HEK293 (cell line): ENCODE measurements at regions not wholly inside any gene's neighbourhood (a gene's known extent, or its start where the extent isn't known, plus 50 kb on each side); places are given as distances from the start of the nearest gene placed in this dataset.

Experiments
- EGR2 ChIP-seq: fragments of 450-650 bp; formaldehyde crosslinking; IDR thresholded peaks from 2 replicates; pipeline ENCODE4 v1.5.1; 2016; ENCODE audit warnings: low read depth, missing biosample characterization, missing genetic modification characterization
- MYNN ChIP-seq: fragments of 450-650 bp; formaldehyde crosslinking; IDR thresholded peaks from 2 replicates; pipeline ENCODE4 v1.5.1; 2016; ENCODE audit warnings: missing biosample characterization, missing genetic modification characterization, borderline replicate concordance
- SP3 ChIP-seq: fragments of 450-650 bp; formaldehyde crosslinking; IDR thresholded peaks from 2 replicates; pipeline ENCODE4 v1.5.1; 2016; ENCODE audit warnings: missing biosample characterization, missing genetic modification characterization
- ZNF792 ChIP-seq: fragments of 450-650 bp; formaldehyde crosslinking; IDR thresholded peaks from 2 replicates; pipeline ENCODE4 v1.5.1; 2016; ENCODE audit warnings: missing biosample characterization, missing genetic modification characterization
- ZNF830 ChIP-seq: fragments of 450-650 bp; IDR thresholded peaks from 2 replicates; pipeline ENCODE4 v1.5.0; 2018; ENCODE audit warnings: missing biosample characterization, missing genetic modification characterization, low read depth, mild to moderate bottlenecking, moderate library complexity
- TF ChIP-seq, protein P1 (sequence below): fragments of 450-650 bp; formaldehyde crosslinking; IDR thresholded peaks from 2 replicates; pipeline ENCODE4 v1.5.1; 2016; ENCODE audit warnings: missing biosample characterization, missing genetic modification characterization
- TF ChIP-seq, protein P2 (sequence below): fragments of 450-650 bp; formaldehyde crosslinking; IDR thresholded peaks from 2 replicates; pipeline ENCODE4 v1.5.1; 2016; ENCODE audit warnings: missing biosample characterization, missing genetic modification characterization

DNA sequence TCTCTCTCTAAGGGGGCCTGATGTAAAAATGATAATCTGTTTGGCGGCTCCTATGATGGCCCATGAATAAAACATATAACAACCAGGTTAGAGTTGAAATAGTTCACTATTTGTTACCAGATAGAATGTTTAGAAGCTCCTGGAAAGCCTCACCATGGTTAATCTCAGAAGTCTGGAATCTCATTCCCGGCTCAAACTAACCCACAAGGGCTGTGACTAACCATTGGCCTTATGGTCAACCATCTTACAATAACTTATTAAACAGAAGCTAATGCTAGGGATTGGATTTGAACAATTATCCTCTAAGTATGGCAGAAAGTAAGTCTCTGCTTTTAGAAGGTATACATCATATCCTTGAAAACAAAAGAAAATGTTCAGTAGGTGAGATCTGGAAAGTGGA, 134.1 kb upstream of the ADGRL2 start:
- TF ChIP-seq, protein P1, sequence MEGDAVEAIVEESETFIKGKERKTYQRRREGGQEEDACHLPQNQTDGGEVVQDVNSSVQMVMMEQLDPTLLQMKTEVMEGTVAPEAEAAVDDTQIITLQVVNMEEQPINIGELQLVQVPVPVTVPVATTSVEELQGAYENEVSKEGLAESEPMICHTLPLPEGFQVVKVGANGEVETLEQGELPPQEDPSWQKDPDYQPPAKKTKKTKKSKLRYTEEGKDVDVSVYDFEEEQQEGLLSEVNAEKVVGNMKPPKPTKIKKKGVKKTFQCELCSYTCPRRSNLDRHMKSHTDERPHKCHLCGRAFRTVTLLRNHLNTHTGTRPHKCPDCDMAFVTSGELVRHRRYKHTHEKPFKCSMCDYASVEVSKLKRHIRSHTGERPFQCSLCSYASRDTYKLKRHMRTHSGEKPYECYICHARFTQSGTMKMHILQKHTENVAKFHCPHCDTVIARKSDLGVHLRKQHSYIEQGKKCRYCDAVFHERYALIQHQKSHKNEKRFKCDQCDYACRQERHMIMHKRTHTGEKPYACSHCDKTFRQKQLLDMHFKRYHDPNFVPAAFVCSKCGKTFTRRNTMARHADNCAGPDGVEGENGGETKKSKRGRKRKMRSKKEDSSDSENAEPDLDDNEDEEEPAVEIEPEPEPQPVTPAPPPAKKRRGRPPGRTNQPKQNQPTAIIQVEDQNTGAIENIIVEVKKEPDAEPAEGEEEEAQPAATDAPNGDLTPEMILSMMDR (tag by site-specific recombination): no peak
- TF ChIP-seq MYNN (tag by site-specific recombination) (no peak), SP3 (tag by site-specific recombination) (no peak), ZNF792 (tag by site-specific recombination) (no peak), EGR2 (tag by site-specific recombination) (no peak), ZNF830 (tag by site-specific recombination) (no peak)
- TF ChIP-seq, protein P2, sequence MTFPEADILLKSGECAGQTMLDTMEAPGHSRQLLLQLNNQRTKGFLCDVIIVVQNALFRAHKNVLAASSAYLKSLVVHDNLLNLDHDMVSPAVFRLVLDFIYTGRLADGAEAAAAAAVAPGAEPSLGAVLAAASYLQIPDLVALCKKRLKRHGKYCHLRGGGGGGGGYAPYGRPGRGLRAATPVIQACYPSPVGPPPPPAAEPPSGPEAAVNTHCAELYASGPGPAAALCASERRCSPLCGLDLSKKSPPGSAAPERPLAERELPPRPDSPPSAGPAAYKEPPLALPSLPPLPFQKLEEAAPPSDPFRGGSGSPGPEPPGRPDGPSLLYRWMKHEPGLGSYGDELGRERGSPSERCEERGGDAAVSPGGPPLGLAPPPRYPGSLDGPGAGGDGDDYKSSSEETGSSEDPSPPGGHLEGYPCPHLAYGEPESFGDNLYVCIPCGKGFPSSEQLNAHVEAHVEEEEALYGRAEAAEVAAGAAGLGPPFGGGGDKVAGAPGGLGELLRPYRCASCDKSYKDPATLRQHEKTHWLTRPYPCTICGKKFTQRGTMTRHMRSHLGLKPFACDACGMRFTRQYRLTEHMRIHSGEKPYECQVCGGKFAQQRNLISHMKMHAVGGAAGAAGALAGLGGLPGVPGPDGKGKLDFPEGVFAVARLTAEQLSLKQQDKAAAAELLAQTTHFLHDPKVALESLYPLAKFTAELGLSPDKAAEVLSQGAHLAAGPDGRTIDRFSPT (tag by site-specific recombination): no peak
